ENCODE measurements at regions not wholly inside any gene's neighbourhood (a gene's known extent, or its start where the extent isn't known, plus 50 kb on each side); places are given as distances from the start of the nearest gene placed in this dataset.

- 34 to 39% methylated on average over 3 of the region's 3 CpGs for WGBS, 2 donors
- no peak overlapping the region for H3K27ac ChIP-seq
- DNase-seq: no peak
- intact Hi-C loops (cut with DNase I): no loop called here
- ATAC-seq: no peak
- H3K4me3 ChIP-seq: no peak overlapping the region
- TF ChIP-seq CTCF (IDR thresholded peaks at IDR 0.05): no peak
- no peaks in the 10 kb centered on the region for H3K36me3 ChIP-seq
- H3K4me1 ChIP-seq: no peaks in the 10 kb centered on the region
- no peaks in the 10 kb centered on the region for H3K27me3 ChIP-seq
- H3K9me3 ChIP-seq: no peaks in the 10 kb centered on the region
These were observed 850.6 kb upstream of the CHAC2 start for GRCh38 chr2:52916981-52917380.

- H3K4me3 ChIP-seq: no peak overlapping the region
- H3K27ac ChIP-seq: no peak overlapping the region
- H3K27me3 ChIP-seq: no peaks in the 10 kb centered on the region
- no peaks in the 10 kb centered on the region for H3K36me3 ChIP-seq
- TF ChIP-seq CTCF (IDR thresholded peaks at IDR 0.05): no peak
- no peaks in the 10 kb centered on the region for H3K4me1 ChIP-seq
- 21 to 30% methylated on average over 1 of the region's 1 CpG for WGBS, 2 donors
- intact Hi-C loops (cut with DNase I): no loop called here
- DNase-seq: no peak
- H3K9me3 ChIP-seq: peaks cover 0 to 38% (median 12%) of the 10 kb centered on the region in 11 donors
- no peak for ATAC-seq
These were observed 863.2 kb upstream of the CHAC2 start for GRCh38 chr2:52904355-52904891.

- ATAC-seq (no peak), DNase-seq (no peak)
- intact Hi-C loops (cut with DNase I): no loop called here
- H3K4me1 ChIP-seq: no peaks in the 10 kb centered on the region
- no peak overlapping the region for H3K27ac ChIP-seq
- H3K4me3 ChIP-seq: no peak overlapping the region
- H3K27me3 ChIP-seq: no peaks in the 10 kb centered on the region
- peaks cover 0 to 58% (median 23%) of the 10 kb centered on the region in 11 donors for H3K9me3 ChIP-seq
- H3K36me3 ChIP-seq: no peaks in the 10 kb centered on the region
- TF ChIP-seq CTCF (IDR thresholded peaks at IDR 0.05): no peak
- WGBS, 2 donors: 81 to 88% methylated on average over 2 of the region's 2 CpGs
These were observed 870.0 kb upstream of the CHAC2 start for GRCh38 chr2:52897511-52898044.

DNA sequence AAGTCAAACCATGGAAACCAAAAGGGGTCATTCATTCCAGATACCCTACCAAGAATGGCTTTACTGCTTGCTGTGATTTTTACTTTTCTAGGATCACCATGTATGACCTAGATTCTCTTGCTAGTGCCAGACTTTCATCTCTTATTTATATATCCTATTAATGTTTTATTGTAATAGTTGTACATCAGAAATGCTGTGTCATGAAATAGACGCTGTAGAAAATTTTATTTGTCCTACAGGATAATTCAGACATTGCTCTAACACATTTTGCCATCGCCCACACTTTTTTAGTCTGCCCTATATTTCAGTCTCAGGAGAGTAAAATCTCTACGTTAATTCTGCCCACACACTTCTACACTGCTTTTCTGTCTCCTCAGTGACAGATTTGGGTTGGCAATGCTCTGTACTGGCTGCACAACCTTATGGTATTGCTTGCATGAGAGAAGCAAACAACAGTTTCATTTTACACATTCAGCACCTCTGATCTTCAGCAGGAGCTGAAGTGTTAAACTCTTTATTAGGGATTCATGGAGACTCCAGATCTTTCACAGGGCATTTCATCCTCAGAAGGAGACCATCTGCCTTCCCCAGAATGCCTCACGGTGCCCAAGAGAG lies 871.8 kb upstream of the CHAC2 start:
- H3K4me1 ChIP-seq: no peaks in the 10 kb centered on the region
- 68 to 73% methylated on average over 4 of the region's 4 CpGs for WGBS, 2 donors
- no peaks in the 10 kb centered on the region for H3K36me3 ChIP-seq
- H3K27me3 ChIP-seq: no peaks in the 10 kb centered on the region
- H3K4me3 ChIP-seq: no peak overlapping the region
- H3K27ac ChIP-seq: no peak overlapping the region
- intact Hi-C loops (cut with DNase I): no loop called here
- ATAC-seq (no peak), DNase-seq (no peak)
- no peak for TF ChIP-seq CTCF (IDR thresholded peaks at IDR 0.05)
- peaks cover 0 to 61% (median 28%) of the 10 kb centered on the region in 11 donors for H3K9me3 ChIP-seq
